ENCODE measurements at regions not wholly inside any gene's neighbourhood (a gene's known extent, or its start where the extent isn't known, plus 50 kb on each side); places are given as distances from the start of the nearest gene placed in this dataset.

DNA sequence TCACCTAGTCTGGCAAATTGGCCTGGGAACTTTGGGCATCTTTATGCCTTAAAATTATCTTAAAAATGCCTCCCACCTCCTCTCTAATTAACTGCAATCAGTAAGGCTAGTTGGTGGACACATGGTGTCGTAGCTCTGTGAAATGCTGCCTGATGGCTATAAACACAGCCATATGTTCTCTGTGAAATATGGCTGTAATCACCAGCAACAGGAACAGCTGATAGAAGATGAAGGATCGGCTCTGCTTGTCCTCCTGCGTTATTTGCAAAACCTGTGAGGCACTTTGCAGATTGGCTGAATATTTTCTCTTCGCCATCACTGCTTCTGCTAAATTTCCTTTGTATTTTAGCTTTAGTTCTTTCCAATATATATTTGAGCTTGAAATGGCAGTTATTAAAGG is 419.6 kb downstream of the RWDD3 start:
- TF ChIP-seq, protein P1, sequence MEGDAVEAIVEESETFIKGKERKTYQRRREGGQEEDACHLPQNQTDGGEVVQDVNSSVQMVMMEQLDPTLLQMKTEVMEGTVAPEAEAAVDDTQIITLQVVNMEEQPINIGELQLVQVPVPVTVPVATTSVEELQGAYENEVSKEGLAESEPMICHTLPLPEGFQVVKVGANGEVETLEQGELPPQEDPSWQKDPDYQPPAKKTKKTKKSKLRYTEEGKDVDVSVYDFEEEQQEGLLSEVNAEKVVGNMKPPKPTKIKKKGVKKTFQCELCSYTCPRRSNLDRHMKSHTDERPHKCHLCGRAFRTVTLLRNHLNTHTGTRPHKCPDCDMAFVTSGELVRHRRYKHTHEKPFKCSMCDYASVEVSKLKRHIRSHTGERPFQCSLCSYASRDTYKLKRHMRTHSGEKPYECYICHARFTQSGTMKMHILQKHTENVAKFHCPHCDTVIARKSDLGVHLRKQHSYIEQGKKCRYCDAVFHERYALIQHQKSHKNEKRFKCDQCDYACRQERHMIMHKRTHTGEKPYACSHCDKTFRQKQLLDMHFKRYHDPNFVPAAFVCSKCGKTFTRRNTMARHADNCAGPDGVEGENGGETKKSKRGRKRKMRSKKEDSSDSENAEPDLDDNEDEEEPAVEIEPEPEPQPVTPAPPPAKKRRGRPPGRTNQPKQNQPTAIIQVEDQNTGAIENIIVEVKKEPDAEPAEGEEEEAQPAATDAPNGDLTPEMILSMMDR (IDR thresholded peaks at IDR 0.05) = no peak
- TF ChIP-seq POLR2A (IDR thresholded peaks at IDR 0.05) = no peak
